ENCODE measurements at regions not wholly inside any gene's neighbourhood (a gene's known extent, or its start where the extent isn't known, plus 50 kb on each side); places are given as distances from the start of the nearest gene placed in this dataset.
"Not testable (repeated sequence)": the region's sequence is repeated elsewhere in the genome, so short reads cannot be mapped to it uniquely, and the experiment has no call there.

DNA sequence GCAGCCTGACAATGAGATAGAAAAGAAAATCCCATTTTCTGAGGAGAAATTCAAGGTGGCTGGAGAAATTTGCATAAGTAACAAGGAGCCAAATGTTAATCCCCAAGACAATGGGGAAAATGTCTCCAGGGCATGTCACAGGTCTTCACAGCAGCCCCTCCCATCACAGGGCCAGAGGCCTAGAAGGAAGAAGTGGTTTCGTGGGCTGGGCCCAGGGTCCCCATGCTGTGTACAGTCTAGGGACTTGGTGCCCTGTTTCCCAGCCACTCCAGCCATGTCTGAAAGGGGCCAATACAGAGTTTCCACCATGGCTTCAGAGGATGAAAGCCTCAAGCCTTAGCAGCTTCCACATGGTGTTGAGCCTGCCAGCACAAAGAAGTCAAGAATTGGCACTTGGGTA, 290.5 kb downstream of the SUCLG1 start:
- not testable (repeated sequence) for DNase-seq (ENCODE audit: extremely low spot score, insufficient read length, low read depth); FAIRE-seq

DNA sequence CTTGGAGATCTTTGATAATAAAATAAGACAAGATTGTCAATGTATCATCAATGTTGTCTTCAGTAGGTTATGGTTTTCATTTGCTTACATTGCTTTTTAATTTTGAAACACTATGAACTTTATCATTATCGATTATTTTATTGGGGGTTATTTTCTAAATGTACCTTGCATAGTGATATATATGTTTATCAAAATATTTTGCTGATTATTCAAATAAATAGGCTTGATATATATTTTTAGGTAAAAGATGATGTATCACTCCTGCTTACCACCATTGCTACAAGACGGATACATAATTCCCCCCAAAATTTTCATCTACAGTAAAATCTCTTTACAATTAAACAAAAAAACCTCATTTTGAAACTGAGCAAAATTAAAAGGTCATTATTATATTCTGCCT, 293.8 kb downstream of the SUCLG1 start:
- DNase-seq (ENCODE audit: extremely low spot score, insufficient read length, low read depth) (no peak), FAIRE-seq (no peak)

DNA sequence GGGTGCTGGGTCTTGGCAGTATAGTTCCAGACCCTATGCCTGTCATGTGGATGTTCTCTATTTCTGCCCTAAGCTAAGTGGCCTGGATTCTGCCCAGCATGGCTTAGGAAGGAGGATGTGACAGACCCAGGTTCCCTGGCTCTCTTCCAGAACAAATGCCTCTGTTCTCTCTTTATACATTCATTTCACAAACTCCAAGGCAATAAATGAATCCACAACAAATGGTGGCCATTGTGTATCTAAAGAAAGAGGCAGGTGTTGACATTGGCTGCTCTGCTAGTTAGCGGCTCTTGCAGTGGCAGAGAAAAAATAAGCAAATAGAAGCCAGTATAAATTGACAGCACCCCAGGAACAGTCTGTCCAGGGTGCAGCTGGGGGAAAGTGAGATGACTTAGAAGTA, 298.6 kb downstream of the SUCLG1 start:
- FAIRE-seq = no peak
- DNase-seq (ENCODE audit: extremely low spot score, insufficient read length, low read depth) = no peak

- FAIRE-seq = no peak
Observed at GRCh38 chr2:84158605-84159004, 300.5 kb downstream of the SUCLG1 start.

GRCh38 chr2:84152462-84152861, 306.6 kb downstream of the SUCLG1 start:
- no peak for FAIRE-seq
- no peak for DNase-seq (ENCODE audit: extremely low spot score, insufficient read length, low read depth)

More at GRCh38 chr2:84158605-84159004, 300.5 kb downstream of the SUCLG1 start:
- no peak for DNase-seq (ENCODE audit: extremely low spot score, insufficient read length, low read depth)

DNA sequence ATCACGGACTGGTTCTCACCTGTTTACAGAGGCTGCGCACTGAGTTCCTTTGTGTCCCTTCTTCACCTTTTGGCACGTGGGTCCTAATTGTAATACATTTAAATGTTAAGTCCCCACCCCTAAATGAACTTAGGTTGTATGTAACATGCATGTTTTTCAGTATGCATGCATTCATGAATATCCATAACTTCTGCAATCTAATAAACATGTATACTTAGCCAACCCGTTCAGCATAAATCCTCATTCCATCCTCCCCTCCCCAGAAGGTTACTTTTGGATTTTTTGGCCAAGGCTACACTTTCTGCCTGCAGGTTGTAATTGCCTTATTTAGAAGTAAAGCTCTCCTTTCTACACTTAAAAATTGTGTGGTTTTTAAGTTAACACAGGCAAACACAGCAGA, 314.7 kb downstream of the SUCLG1 start:
- FAIRE-seq (no peak), DNase-seq (ENCODE audit: extremely low spot score, insufficient read length, low read depth) (no peak)

DNA sequence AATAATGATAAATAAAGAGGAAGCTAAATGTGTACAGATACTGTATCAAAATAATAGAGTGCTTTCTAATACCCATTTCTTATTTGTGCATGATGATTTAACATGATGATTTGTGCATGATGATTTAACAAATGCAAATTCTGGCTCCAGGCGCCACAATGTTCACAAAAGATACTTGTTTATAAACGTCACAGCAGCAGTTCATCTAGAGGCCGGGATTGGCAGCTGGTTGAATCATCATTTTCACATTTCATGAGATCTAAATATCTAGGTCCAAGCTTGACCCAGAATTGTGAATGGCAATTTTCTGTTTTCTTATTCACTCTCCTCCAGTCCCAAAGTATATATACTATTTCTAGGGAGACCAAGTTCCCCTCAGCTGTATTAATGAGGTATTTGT, 322.0 kb downstream of the SUCLG1 start:
- DNase-seq (ENCODE audit: extremely low spot score, insufficient read length, low read depth) (no peak), FAIRE-seq (no peak)

DNA sequence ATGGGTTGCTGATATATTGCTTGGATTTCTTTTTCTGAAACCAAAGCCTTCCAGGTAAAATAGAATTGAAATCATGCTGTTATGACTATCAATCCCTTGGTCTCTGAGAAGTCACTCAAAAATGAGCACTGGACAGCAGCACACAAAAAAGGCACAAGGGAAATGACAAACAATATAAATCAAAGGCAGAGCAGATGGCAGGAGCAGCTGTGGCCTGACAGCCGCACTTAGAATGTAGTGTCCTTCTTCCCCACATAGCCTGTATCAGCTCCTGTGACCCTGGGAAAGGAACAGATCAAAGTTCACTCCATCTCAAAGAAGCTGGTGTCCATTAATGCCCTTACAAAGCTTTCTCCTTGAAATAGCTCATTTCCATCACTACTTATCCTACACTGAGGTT, 326.7 kb downstream of the SUCLG1 start:
- no peak for DNase-seq (ENCODE audit: extremely low spot score, insufficient read length, low read depth)
- FAIRE-seq = no peak

DNA sequence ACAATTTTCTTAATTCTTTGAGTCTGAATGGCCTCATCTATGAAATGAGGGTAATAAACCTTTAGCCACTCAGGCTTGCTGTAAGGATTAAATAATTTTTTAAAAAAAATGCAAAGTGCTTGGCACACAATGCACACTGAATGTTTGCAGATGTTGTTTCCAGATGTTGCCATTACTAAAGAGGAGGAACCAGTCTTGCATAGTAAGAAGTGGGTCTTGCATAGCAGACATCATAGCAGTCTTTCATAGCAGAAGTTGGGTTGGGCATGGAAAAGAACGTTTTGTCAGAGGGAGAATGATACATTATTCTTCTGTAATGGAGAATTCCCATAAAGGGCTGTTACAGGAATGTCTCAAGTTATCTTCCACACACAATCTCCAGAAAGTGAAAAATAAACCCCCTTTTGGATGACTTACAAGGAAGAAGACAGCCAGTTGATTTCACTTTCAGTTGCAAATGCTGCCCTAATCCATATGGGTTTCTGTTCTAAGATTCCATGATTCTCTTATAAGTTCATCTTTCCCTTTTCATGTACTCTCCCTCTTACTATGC, 327.7 kb downstream of the SUCLG1 start:
- no peak for DNase-seq (ENCODE audit: extremely low spot score, insufficient read length, low read depth)
- no peak for FAIRE-seq

DNA sequence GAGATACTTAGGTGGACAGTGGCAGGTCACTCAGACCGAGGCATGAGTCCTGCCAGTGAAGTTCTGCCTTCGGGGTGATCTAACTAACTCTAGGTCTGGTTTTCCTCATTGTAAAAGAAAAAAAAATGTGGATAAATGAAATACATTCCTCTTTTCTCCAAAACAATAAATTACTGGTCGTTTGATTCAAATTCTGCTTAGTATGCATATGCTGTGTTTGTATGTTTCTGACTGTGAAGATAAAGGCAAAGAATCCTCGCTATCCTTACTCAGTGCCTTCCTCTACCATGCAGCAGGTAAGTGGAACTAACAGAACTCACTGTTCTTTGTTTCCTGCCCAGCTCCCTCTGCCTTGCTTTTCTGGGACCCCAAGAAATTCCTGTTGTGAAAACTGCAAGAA, 330.1 kb downstream of the SUCLG1 start:
- DNase-seq (ENCODE audit: extremely low spot score, insufficient read length, low read depth) (no peak), FAIRE-seq (no peak)

DNA sequence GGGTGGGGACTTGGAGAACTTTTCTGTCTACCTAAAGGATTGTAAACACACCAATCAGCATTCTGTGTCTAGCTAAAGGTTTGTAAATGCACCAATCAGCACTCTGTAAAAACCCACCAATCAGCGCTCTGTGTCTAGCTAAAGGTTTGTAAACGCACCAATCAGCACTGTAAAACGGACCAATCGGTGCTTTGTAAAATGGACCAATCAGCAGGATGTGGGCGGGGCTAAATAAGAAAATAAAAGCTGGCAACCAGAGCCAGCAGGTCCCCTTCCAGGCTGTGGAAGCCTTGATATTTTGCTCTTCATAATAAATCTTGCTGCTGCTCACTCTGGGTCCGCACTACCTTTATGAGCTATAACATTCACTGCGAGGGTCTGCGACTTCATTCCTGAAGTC, 331.3 kb downstream of the SUCLG1 start:
- FAIRE-seq; DNase-seq (ENCODE audit: extremely low spot score, insufficient read length, low read depth): not testable (repeated sequence)

DNA sequence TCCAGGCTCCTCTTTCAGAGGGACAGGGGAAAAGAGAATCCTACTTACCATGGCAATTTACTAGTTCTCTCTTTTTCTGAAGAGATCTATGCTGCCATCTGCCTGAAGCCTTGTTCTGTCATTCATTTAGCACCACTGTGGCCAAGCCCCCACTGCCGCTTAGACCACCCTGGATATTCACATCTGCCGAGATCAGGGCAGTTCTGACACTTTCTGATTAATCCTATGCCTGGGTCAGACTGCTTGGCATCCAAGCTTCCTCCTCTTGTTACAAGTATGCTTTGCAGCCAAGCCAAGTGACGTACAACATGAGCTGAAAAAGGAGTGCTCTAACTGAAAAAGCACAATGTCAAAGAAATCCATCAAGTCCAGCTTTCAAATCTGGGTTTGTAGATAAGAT, 332.6 kb downstream of the SUCLG1 start:
- FAIRE-seq (no peak), DNase-seq (ENCODE audit: extremely low spot score, insufficient read length, low read depth) (no peak)

- no peak for DNase-seq (ENCODE audit: extremely low spot score, insufficient read length, low read depth)
- FAIRE-seq = no peak
Observed at GRCh38 chr2:84126084-84126483, 333.0 kb downstream of the SUCLG1 start.

GRCh38 chr2:84116143-84116542, 342.9 kb downstream of the SUCLG1 start:
- DNase-seq (ENCODE audit: extremely low spot score, insufficient read length, low read depth) (no peak), FAIRE-seq (no peak)

GRCh38 chr2:84115173-84115857, 343.8 kb downstream of the SUCLG1 start:
- no peak for DNase-seq (ENCODE audit: extremely low spot score, insufficient read length, low read depth)
- no peak for FAIRE-seq

DNA sequence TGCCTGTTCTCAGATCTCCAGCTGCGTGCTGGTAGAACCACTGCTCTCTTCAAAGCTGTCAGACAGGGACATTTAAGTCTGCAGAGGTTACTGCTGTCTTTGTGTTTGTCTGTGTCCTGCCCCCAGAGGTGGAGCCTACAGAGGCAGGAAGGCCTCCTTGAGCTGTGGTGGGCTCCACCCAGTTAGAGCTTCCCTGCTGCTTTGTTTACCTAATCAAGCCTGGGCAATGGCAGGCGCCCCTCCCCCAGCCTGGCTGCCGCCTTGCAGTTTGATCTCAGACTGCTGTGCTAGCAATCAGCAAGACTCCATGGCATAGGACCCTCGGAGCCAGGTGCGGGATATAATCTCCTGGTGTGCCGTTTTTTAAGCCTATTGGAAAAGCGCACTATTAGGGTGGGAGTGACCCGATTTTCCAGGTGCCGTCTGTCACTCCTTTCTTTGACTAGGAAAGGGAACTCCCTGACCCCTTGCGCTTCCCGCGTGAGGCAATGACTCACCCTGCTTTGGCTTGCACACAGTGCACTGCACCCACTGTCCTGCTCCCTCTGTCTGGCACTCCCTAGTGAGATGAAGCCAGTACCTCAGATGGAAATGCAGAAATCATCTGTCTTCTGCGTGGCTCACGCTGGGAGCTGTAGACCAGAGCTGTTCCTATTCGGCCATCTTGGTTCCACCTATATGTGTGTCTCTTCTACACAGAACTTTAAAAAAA, 355.1 kb downstream of the SUCLG1 start:
- not testable (repeated sequence) for DNase-seq (ENCODE audit: extremely low spot score, insufficient read length, low read depth); FAIRE-seq

DNA sequence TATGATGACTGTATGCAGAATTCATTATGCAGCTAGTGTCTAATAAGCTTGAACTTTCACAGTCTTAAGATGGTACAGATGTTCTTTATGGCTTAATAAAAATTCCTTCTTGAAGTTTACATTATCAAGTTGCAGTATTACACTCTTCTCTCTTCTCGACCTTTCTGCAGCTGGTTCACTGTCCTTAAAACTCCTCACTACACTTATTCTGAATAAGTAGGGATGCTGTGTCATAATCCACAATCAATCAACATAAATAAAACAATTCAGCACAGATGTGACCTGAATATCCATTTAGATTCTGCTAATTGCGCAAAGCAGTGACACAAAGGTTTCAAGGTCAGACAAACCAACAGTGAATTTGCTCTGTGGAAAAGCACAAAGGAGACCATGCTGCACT, 356.8 kb downstream of the SUCLG1 start:
- FAIRE-seq = no peak
- no peak for DNase-seq (ENCODE audit: extremely low spot score, insufficient read length, low read depth)

- no peak for FAIRE-seq
- DNase-seq (ENCODE audit: extremely low spot score, insufficient read length, low read depth) = no peak
Observed at GRCh38 chr2:84088656-84089055, 370.4 kb downstream of the SUCLG1 start.

DNA sequence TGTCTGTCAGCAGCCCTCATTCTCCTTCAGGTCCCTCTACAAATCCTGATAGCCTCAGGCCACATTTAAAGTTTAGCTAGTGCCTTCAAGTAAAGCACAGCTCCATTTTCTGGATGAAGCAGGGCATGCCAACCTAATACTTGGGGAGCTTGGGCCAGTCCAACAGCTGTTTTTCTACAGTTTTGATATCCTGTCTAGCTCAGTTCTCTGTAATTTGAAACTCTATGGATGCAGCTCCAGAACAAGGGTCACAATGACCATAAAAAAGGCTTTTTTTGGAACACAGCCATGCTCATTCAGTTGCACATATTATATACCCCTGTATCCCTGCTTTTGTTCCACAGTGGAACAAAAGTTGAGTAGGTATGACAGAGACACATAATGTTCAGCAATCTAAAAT, 373.5 kb downstream of the SUCLG1 start:
- FAIRE-seq (no peak), DNase-seq (ENCODE audit: extremely low spot score, insufficient read length, low read depth) (no peak)

- FAIRE-seq (no peak), DNase-seq (ENCODE audit: extremely low spot score, insufficient read length, low read depth) (no peak)
Observed at GRCh38 chr2:84084856-84085255, 374.2 kb downstream of the SUCLG1 start.

- FAIRE-seq (no peak), DNase-seq (ENCODE audit: extremely low spot score, insufficient read length, low read depth) (no peak)
Observed at GRCh38 chr2:84083984-84084383, 375.1 kb downstream of the SUCLG1 start.

All from GM18507 (cell line).